Naive thymus-derived CD4-positive, alpha-beta T cell (primary cell): ENCODE measurements at regions not wholly inside any gene's neighbourhood (a gene's known extent, or its start where the extent isn't known, plus 50 kb on each side); places are given as distances from the start of the nearest gene placed in this dataset.

Experiments
- ATAC-seq: fragments of 150-1000 bp; cut with Tn5 transposase; 2 replicates; pipeline ENCODE4 v1.10.0; 2021; ENCODE audit warnings: mild to moderate bottlenecking, moderate library complexity
- CTCF ChIA-PET: fragments of 350-600 bp; sonication (Branson Sonifier 250); formaldehyde crosslinking; loops from one replicate; lab custom pipeline; 2021; ENCODE audit warnings: antibody characterized with exemption; lab: Charles Lee
- POLR2A ChIA-PET: fragments of 350-600 bp; sonication (Branson Sonifier 250); formaldehyde crosslinking; loops from one replicate; lab custom pipeline; 2021; ENCODE audit warnings: antibody characterized with exemption, inconsistent platforms; lab: Charles Lee
- DNase-seq, 9 donors: peaks; one replicate each; pipeline versions ENCODE4 v3.0.0 to v3.0.0-alpha.2; 2020 to 2022; ENCODE audit warnings: mixed read lengths in 1 of 9
- H3K27ac ChIP-seq: one replicate; pipeline ENCODE4 v1.7.0; 2013; ENCODE audit warnings: mild to moderate bottlenecking, low read depth, low read length, moderate library complexity
- H3K27me3 ChIP-seq, 2 donors: one replicate each; pipeline ENCODE4 v1.7.0; 2013; ENCODE audit warnings: low read length in 2 of 2, mild to moderate bottlenecking in 2 of 2, moderate library complexity in 2 of 2; ENCODE audit not compliant: control insufficient read depth in 2 of 2, insufficient read depth in 2 of 2
- H3K36me3 ChIP-seq, 3 experiments: 1 replicate in 2 of 3; 2 replicates in 1 of 3; pipeline ENCODE4 v1.7.0; 2013; ENCODE audit warnings: low read length in 3 of 3, mild to moderate bottlenecking in 3 of 3, moderate library complexity in 1 of 3; ENCODE audit not compliant: insufficient read depth in 3 of 3, control insufficient read depth in 2 of 3
- H3K4me1 ChIP-seq, 2 donors: one replicate each; pipeline ENCODE4 v1.7.0; 2013; ENCODE audit warnings: low read length in 2 of 2, mild to moderate bottlenecking in 2 of 2, moderate library complexity in 1 of 2; ENCODE audit not compliant: control insufficient read depth in 2 of 2, insufficient read depth in 2 of 2
- H3K4me3 ChIP-seq: 2 replicates; pipeline ENCODE4 v1.7.0; 2013; ENCODE audit warnings: mild to moderate bottlenecking, low read length
- H3K9me3 ChIP-seq, 3 experiments: 1 replicate in 2 of 3; 2 replicates in 1 of 3; pipeline ENCODE4 v1.7.0; 2013; ENCODE audit warnings: low read length in 3 of 3; ENCODE audit not compliant: control insufficient read depth in 2 of 3
- H3K27ac Mint-ChIP-seq, 9 donors: one replicate each; pipeline ENCODE4 v1.8.0; 2020 to 2022; ENCODE audit warnings: mixed read lengths in 9 of 9, mild to moderate bottlenecking in 8 of 9, moderate library complexity in 5 of 9, inconsistent platforms in 2 of 9
- H3K27me3 Mint-ChIP-seq, 5 donors: one replicate each; pipeline ENCODE4 v1.8.0; 2021 to 2022; ENCODE audit warnings: mixed read lengths in 5 of 5, mild to moderate bottlenecking in 1 of 5
- H3K36me3 Mint-ChIP-seq, 5 donors: one replicate each; pipeline ENCODE4 v1.8.0; 2020 to 2022; ENCODE audit warnings: mixed read lengths in 5 of 5, mild to moderate bottlenecking in 3 of 5, inconsistent platforms in 1 of 5
- H3K4me1 Mint-ChIP-seq, 7 donors: one replicate each; pipeline ENCODE4 v1.8.0; 2020 to 2022; ENCODE audit warnings: mixed read lengths in 7 of 7, mild to moderate bottlenecking in 3 of 7, inconsistent platforms in 1 of 7
- H3K4me3 Mint-ChIP-seq, 10 donors: one replicate each; pipeline ENCODE4 v1.8.0; 2020 to 2022; ENCODE audit warnings: mild to moderate bottlenecking in 10 of 10, mixed read lengths in 10 of 10, moderate library complexity in 6 of 10, inconsistent platforms in 2 of 10
- H3K9me3 Mint-ChIP-seq, 11 donors: one replicate each; pipeline ENCODE4 v1.8.0; 2020 to 2022; ENCODE audit warnings: mixed read lengths in 11 of 11, mild to moderate bottlenecking in 4 of 11, inconsistent platforms in 1 of 11, moderate library complexity in 1 of 11
- intact Hi-C, 2 donors: fragments of 100-400 bp; cut with micrococcal nuclease; formaldehyde crosslinking; loops; one replicate each; pipeline ENCODE4 v1.15.1; 2023

DNA sequence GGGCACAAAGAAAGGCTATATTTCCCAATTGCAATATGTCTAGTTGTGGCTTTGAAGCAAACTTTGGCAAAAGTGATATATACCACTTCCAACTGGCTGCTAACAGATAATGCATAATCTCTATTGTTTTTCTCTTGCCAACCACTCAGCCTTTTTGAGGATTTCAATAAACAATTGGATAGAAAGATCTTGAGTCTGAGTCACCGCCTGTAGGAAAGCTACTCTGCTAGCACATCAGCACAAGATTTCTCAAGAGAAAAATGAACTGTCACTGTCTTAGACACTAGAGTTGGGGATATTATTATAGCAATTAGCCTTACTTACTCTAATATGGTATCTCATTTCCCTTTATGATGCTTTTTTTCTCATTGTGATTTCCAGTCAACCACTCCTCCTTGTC, 119.7 kb downstream of the SST start:
- no peak for ATAC-seq

DNA sequence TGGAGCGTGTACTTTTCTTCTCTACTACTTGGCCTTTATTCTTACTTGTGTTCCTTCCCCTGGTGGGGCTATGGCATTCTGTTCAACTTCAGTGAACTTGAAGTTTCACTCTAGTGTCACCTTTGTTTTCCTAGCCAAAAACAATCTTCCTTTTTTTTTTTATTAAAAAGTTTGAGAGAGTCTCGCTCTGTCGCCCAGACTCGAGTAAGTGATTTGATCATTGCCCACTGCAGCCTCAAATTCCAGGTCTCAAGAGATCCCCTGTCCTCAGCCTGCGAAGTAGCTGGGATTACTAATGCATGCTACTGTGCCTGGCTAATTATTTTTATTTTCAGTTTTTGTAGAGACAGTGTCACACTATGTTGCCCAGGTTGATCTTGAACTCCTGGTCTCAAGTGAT, 124.8 kb downstream of the SST start:
- ChIA-PET CTCF (no interaction called here), POLR2A (no interaction called here)
- H3K9me3 ChIP-seq: no peaks in the 10 kb centered on the region
- DNase-seq (no peak), ATAC-seq (no peak)
- intact Hi-C loops: no loop called here
- H3K4me3 ChIP-seq: no peak overlapping the region
- Mint-ChIP-seq H3K4me1 (peaks cover 0 to 2% (median 0%) of the 10 kb centered on the region in 7 donors), H3K27me3 (peaks cover 33 to 46% (median 35%) of the 10 kb centered on the region in 5 donors), H3K4me3 (no peak overlapping the region), H3K36me3 (no peaks in the 10 kb centered on the region), H3K27ac (no peak overlapping the region), H3K9me3 (peaks cover 0 to 10% (median under 1%) of the 10 kb centered on the region in 11 donors)
- H3K27me3 ChIP-seq: no peaks in the 10 kb centered on the region
- H3K4me1 ChIP-seq: no peaks in the 10 kb centered on the region
- no peak overlapping the region for H3K27ac ChIP-seq
- H3K36me3 ChIP-seq: no peaks in the 10 kb centered on the region

More for the DNA sequence above, 119.7 kb downstream of the SST start:
- H3K4me3 ChIP-seq: no peak overlapping the region
- H3K27me3 ChIP-seq: no peaks in the 10 kb centered on the region
- Mint-ChIP-seq H3K27ac (no peak overlapping the region), H3K4me1 (no peaks in the 10 kb centered on the region), H3K4me3 (no peak overlapping the region), H3K36me3 (no peaks in the 10 kb centered on the region), H3K27me3 (peaks cover 36 to 62% (median 40%) of the 10 kb centered on the region in 5 donors), H3K9me3 (peaks cover 0 to 3% (median 0%) of the 10 kb centered on the region in 11 donors)
- no peaks in the 10 kb centered on the region for H3K4me1 ChIP-seq
- intact Hi-C loops: no loop called here
- DNase-seq: no peak
- H3K27ac ChIP-seq: no peak overlapping the region
- H3K9me3 ChIP-seq: no peaks in the 10 kb centered on the region
- ChIA-PET CTCF (no interaction called here), POLR2A (no interaction called here)
- H3K36me3 ChIP-seq: no peaks in the 10 kb centered on the region

DNA sequence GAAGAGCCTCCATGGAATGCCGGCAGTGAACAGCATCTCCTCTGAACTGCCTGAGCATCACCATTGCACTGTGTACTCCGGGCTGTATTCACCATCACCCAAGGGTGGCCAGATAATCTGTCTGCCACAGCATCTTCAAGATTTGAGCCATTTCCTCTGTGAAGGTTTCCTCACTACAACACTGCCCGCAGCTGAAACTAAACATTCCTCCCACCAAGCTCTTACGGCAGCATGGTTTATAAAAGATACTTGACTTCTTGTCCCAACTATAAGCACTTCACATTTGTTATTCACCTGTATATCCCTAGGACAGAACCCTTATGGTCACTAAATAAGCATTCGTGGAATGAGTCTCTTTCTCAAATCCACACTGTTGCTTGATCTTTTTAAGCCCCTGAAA, 125.9 kb downstream of the SST start:
- Mint-ChIP-seq H3K27ac (no peak overlapping the region), H3K36me3 (no peaks in the 10 kb centered on the region), H3K27me3 (peaks cover 28 to 41% (median 30%) of the 10 kb centered on the region in 5 donors), H3K4me1 (peaks cover 0 to 2% (median 0%) of the 10 kb centered on the region in 7 donors), H3K4me3 (no peak overlapping the region), H3K9me3 (peaks cover 0 to 12% (median 2%) of the 10 kb centered on the region in 11 donors)
- Histone ChIP-seq H3K9me3 (no peaks in the 10 kb centered on the region), H3K4me1 (no peaks in the 10 kb centered on the region), H3K27me3 (no peaks in the 10 kb centered on the region), H3K27ac (no peak overlapping the region), H3K36me3 (no peaks in the 10 kb centered on the region), H3K4me3 (no peak overlapping the region)
- intact Hi-C loops: no loop called here
- ChIA-PET CTCF (no interaction called here), POLR2A (no interaction called here)
- DNase-seq: no peak
- ATAC-seq: no peak

DNA sequence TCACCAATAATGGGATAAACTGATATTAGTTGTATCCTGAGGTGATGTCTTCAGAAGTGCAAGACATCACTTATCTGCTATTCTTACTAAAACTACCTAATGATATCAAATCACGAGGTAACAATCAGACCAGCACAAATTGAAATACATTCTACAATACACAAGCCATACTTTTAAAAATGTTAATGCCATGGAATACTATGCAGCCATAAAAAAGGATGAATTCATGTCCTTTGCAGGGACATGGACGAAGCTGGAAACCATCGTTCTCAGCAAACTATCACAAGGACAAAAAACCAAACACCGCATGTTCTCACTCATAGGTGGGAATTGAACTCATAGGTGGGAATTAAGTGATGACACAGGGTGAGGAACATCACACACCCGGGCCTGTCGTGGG, 129.3 kb downstream of the SST start:
- Mint-ChIP-seq H3K27ac (no peak overlapping the region), H3K27me3 (peaks cover 6 to 30% (median 23%) of the 10 kb centered on the region in 5 donors), H3K4me1 (peaks cover 0 to 2% (median 0%) of the 10 kb centered on the region in 7 donors), H3K4me3 (no peak overlapping the region), H3K9me3 (peaks cover 0 to 12% (median 2%) of the 10 kb centered on the region in 11 donors), H3K36me3 (no peaks in the 10 kb centered on the region)
- no peak for ATAC-seq
- Histone ChIP-seq H3K27me3 (no peaks in the 10 kb centered on the region), H3K4me1 (no peaks in the 10 kb centered on the region), H3K9me3 (no peaks in the 10 kb centered on the region), H3K27ac (no peak overlapping the region), H3K36me3 (no peaks in the 10 kb centered on the region), H3K4me3 (no peak overlapping the region)
- intact Hi-C loops: no loop called here
- ChIA-PET CTCF (no interaction called here), POLR2A (no interaction called here)
- DNase-seq: no peak

DNA sequence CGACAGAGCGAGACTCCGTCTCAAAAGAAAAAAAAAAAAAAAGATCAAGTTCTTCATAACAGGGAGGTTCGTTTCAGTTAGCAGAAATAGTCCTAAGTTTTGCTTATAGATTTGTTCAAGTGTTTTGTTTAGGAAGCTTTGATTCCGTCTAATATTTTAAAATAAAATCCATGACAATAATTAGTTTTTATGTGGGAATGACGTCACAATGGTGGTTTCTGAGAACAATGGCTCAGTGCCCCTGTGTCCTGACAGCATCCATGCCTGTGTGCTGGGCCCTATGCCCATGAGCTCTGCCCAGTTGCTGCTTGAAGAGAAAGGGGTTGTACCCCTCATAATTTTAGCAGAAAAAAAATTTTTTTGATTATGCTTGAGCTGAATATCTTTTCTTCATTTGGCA, 134.0 kb downstream of the SST start:
- no peak for ATAC-seq
- POLR2A ChIA-PET: no interaction called here
- H3K4me3 ChIP-seq: no peak overlapping the region
- Mint-ChIP-seq H3K4me1 (no peaks in the 10 kb centered on the region), H3K27me3 (peaks cover 14 to 43% (median 20%) of the 10 kb centered on the region in 5 donors), H3K27ac (no peak overlapping the region), H3K36me3 (no peaks in the 10 kb centered on the region), H3K4me3 (no peak overlapping the region), H3K9me3 (peaks cover 0 to 8% (median 4%) of the 10 kb centered on the region in 11 donors)
- CTCF ChIA-PET: interaction anchor here (0.6 kb wide), 1 partner anchor 94 kb away, joined by 4 read pairs; no protein-coding TSS in a partner anchor
- H3K27ac ChIP-seq: no peak overlapping the region
- no peak for DNase-seq
- H3K36me3 ChIP-seq: no peaks in the 10 kb centered on the region
- no peaks in the 10 kb centered on the region for H3K4me1 ChIP-seq
- no peaks in the 10 kb centered on the region for H3K27me3 ChIP-seq
- H3K9me3 ChIP-seq: no peaks in the 10 kb centered on the region
- intact Hi-C loops: no loop called here

DNA sequence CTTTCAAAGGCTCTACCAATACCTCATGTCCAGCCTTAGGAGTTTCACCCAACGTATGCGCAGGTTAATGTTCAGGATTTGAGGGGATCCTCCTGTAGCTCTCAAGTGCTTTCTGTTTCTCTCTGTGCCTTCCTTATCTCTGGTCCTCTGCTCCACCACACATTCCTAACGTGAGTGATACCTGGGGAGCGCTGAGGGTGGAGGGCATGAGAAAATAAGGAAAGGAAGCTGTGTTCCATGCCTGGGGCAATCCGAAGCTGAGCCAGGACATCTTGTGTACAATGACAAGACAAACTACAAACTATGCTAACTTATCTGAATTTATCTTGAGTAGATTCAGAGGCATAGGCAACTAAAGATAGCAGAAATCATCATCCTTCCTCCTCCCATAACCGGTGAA, 136.4 kb downstream of the SST start:
- intact Hi-C loops: no loop called here
- ChIA-PET CTCF (no interaction called here), POLR2A (no interaction called here)
- no peaks in the 10 kb centered on the region for H3K4me1 Mint-ChIP-seq
- Histone ChIP-seq H3K27me3 (no peaks in the 10 kb centered on the region), H3K36me3 (no peaks in the 10 kb centered on the region), H3K4me3 (no peak overlapping the region), H3K4me1 (no peaks in the 10 kb centered on the region), H3K9me3 (no peaks in the 10 kb centered on the region), H3K27ac (no peak overlapping the region)
- H3K4me3 Mint-ChIP-seq: no peak overlapping the region
- no peak overlapping the region for H3K27ac Mint-ChIP-seq
- no peaks in the 10 kb centered on the region for H3K36me3 Mint-ChIP-seq
- no peak for DNase-seq
- H3K9me3 Mint-ChIP-seq: peaks cover 0 to 4% (median 0%) of the 10 kb centered on the region in 11 donors
- no peak for ATAC-seq
- peaks cover 19 to 46% (median 27%) of the 10 kb centered on the region in 5 donors for H3K27me3 Mint-ChIP-seq

DNA sequence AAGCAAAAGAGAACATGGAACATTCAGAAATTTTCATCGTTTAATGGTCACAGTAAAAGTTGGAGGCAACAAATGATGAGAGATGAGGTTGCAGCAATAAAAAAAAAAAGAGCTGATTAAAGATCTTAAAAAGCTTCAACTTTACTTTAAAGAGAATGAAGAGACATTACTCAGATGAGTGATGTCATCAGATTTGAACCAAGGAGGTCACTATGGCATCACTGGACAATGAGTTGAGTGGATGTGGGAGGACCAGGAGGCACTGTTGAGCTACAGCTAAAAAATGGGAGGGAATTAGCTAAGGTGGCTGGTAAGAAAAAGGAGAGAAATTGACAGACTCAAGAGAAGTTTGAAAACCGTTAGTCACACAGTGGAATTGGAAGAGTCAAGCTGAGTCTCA, 138.4 kb downstream of the SST start:
- H3K27ac ChIP-seq: no peak overlapping the region
- no peaks in the 10 kb centered on the region for H3K9me3 ChIP-seq
- Mint-ChIP-seq H3K27ac (no peak overlapping the region), H3K9me3 (peaks cover 0 to 4% (median 0%) of the 10 kb centered on the region in 11 donors), H3K4me1 (no peaks in the 10 kb centered on the region), H3K27me3 (peaks cover 24 to 46% (median 31%) of the 10 kb centered on the region in 5 donors), H3K36me3 (no peaks in the 10 kb centered on the region), H3K4me3 (no peak overlapping the region)
- DNase-seq (no peak), ATAC-seq (no peak)
- ChIA-PET POLR2A (no interaction called here), CTCF (interaction anchor here (0.5 kb wide), 1 partner anchor 35 kb away, joined by 3 read pairs; no protein-coding TSS in a partner anchor)
- intact Hi-C loops: no loop called here
- H3K4me1 ChIP-seq: no peaks in the 10 kb centered on the region
- H3K4me3 ChIP-seq: no peak overlapping the region
- H3K36me3 ChIP-seq: no peaks in the 10 kb centered on the region
- H3K27me3 ChIP-seq: peaks cover 0 to 3% of the 10 kb centered on the region in 2 donors
